ENCODE measurements at regions not wholly inside any gene's neighbourhood (a gene's known extent, or its start where the extent isn't known, plus 50 kb on each side); places are given as distances from the start of the nearest gene placed in this dataset.

DNA sequence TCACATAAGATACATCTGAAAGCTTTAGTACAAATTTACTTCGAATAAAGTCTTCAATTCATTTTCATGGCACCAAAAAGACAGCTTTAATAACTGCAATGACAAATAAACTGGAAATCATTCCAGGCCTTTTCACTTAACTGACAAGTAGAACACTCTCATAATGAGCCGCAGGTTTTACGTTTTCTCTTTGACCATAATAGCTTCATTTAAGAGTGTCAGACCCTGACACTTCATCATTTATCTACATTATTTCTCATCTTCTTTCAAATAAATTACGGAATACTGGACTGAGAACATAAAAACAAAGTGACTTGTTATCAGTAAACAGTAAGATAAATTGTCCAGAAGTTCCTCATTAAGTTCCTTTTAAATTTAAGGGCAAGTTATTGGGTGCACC lies 1252.9 kb upstream of the ACVR2A start:
- TF ChIP-seq EZH2 (IDR thresholded peaks at IDR 0.05; ENCODE audit: borderline replicate concordance, insufficient read depth, low read depth, low read length, poor library complexity, severe bottlenecking): no peak
- TF ChIP-seq, protein P1, sequence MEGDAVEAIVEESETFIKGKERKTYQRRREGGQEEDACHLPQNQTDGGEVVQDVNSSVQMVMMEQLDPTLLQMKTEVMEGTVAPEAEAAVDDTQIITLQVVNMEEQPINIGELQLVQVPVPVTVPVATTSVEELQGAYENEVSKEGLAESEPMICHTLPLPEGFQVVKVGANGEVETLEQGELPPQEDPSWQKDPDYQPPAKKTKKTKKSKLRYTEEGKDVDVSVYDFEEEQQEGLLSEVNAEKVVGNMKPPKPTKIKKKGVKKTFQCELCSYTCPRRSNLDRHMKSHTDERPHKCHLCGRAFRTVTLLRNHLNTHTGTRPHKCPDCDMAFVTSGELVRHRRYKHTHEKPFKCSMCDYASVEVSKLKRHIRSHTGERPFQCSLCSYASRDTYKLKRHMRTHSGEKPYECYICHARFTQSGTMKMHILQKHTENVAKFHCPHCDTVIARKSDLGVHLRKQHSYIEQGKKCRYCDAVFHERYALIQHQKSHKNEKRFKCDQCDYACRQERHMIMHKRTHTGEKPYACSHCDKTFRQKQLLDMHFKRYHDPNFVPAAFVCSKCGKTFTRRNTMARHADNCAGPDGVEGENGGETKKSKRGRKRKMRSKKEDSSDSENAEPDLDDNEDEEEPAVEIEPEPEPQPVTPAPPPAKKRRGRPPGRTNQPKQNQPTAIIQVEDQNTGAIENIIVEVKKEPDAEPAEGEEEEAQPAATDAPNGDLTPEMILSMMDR (IDR thresholded peaks at IDR 0.05): no peak
- Mint-ChIP-seq H3K4me3 (no peak overlapping the region), H3K27me3 (no peaks in the 10 kb centered on the region), H3K27ac (no peak overlapping the region), H3K4me1 (no peaks in the 10 kb centered on the region), H3K9me3 (ENCODE audit: insufficient read depth) (no peaks in the 10 kb centered on the region)
- H3K36me3 ChIP-seq (replicated peaks in 1 of 2; ENCODE audit: control extremely low read depth in 1 of 2, control insufficient read depth in 1 of 2, extremely low read depth in 1 of 2, insufficient read depth in 2 of 2, low read length in 1 of 2): no peaks in the 10 kb centered on the region
- POLR2A ChIA-PET: no interaction called here
- no peak for ATAC-seq (ENCODE audit: low read depth)
- no peak overlapping the region for H3K27ac ChIP-seq (ENCODE audit: low read length in 2 of 2)
- intact Hi-C loops (cut with micrococcal nuclease): no loop called here
- no peak for DNase-seq
- H3K4me1 ChIP-seq (ENCODE audit: control insufficient read depth in 2 of 2, insufficient read depth in 2 of 2, low read length in 2 of 2): no peaks in the 10 kb centered on the region
- no peak overlapping the region for H2AFZ ChIP-seq (ENCODE audit: insufficient read depth, low read depth, low read length, poor library complexity, severe bottlenecking)
- CTCF ChIA-PET: no interaction called here
- no peak overlapping the region for H3K4me2 ChIP-seq (replicated peaks; ENCODE audit: low read depth, low read length, poor library complexity, severe bottlenecking)
- no peak overlapping the region for H3K9ac ChIP-seq (ENCODE audit: low read length)
- no peaks in the 10 kb centered on the region for H3K27me3 ChIP-seq (replicated peaks in 1 of 4; ENCODE audit: control extremely low read depth in 1 of 4, control insufficient read depth in 3 of 4, insufficient read depth in 4 of 4, low read length in 3 of 4)
- H4K20me1 ChIP-seq (ENCODE audit: control insufficient read depth, insufficient read depth, low read length, poor library complexity, severe bottlenecking): no peaks in the 10 kb centered on the region
- H3K4me3 ChIP-seq (ENCODE audit: control extremely low read depth in 1 of 5, extremely low read depth in 1 of 5, insufficient read depth in 1 of 5, low read depth in 2 of 5, low read length in 4 of 5): no peak overlapping the region
- no peaks in the 10 kb centered on the region for H3K79me2 ChIP-seq (ENCODE audit: control insufficient read depth, insufficient read depth, low read length)
- H3K9me3 ChIP-seq (ENCODE audit: control extremely low read depth in 1 of 3, control insufficient read depth in 2 of 3, insufficient read depth in 1 of 3, low read length in 2 of 3): peaks cover 0 to 7% (median 3%) of the 10 kb centered on the region in 3 donors
- WGBS (ENCODE audit: insufficient coverage): 94% methylated on average over 3 of the region's 4 CpGs

DNA sequence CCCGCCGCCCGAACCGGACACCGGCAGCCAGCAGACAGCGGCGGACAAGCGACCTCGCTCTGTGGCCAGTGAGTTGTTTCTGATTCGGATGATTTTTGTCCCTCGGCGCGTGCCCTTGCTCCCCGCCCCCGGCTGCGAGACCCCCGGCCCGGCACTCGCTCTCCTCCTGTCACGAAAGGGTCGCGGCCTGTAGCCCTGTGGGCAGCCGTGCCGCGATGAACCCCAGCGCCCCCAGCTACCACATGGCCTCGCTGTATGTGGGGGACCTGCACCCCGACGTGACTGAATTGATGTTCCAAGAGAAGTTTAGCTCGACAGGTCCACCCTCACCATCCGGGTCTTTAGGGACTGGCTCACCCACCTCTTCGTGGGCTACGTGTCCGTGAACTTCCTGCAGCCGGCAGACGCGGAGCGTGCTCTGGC lies 1257.5 kb upstream of the ACVR2A start:
- Histone ChIP-seq H3K4me3 (ENCODE audit: control extremely low read depth in 1 of 5, extremely low read depth in 1 of 5, insufficient read depth in 1 of 5, low read depth in 2 of 5, low read length in 4 of 5) (no peak overlapping the region), H3K4me2 (replicated peaks; ENCODE audit: low read depth, low read length, poor library complexity, severe bottlenecking) (no peak overlapping the region), H3K27me3 (replicated peaks in 1 of 4; ENCODE audit: control extremely low read depth in 1 of 4, control insufficient read depth in 3 of 4, insufficient read depth in 4 of 4, low read length in 3 of 4) (no peaks in the 10 kb centered on the region), H2AFZ (ENCODE audit: insufficient read depth, low read depth, low read length, poor library complexity, severe bottlenecking) (no peak overlapping the region), H4K20me1 (ENCODE audit: control insufficient read depth, insufficient read depth, low read length, poor library complexity, severe bottlenecking) (no peaks in the 10 kb centered on the region), H3K27ac (ENCODE audit: low read length in 2 of 2) (no peak overlapping the region), H3K9ac (ENCODE audit: low read length) (no peak overlapping the region), H3K36me3 (replicated peaks in 1 of 2; ENCODE audit: control extremely low read depth in 1 of 2, control insufficient read depth in 1 of 2, extremely low read depth in 1 of 2, insufficient read depth in 2 of 2, low read length in 1 of 2) (no peaks in the 10 kb centered on the region), H3K79me2 (ENCODE audit: control insufficient read depth, insufficient read depth, low read length) (no peaks in the 10 kb centered on the region), H3K9me3 (ENCODE audit: control extremely low read depth in 1 of 3, control insufficient read depth in 2 of 3, insufficient read depth in 1 of 3, low read length in 2 of 3) (peaks cover 0 to 7% (median 1%) of the 10 kb centered on the region in 3 donors), H3K4me1 (ENCODE audit: control insufficient read depth in 2 of 2, insufficient read depth in 2 of 2, low read length in 2 of 2) (no peaks in the 10 kb centered on the region)
- CTCF ChIA-PET: no interaction called here
- WGBS (ENCODE audit: insufficient coverage): 98% methylated on average over 37 of the region's 38 CpGs
- no peak overlapping the region for H3K4me3 Mint-ChIP-seq
- no peaks in the 10 kb centered on the region for H3K27me3 Mint-ChIP-seq
- TF ChIP-seq, protein P1 (IDR thresholded peaks at IDR 0.05): no peak
- no peak for TF ChIP-seq EZH2 (IDR thresholded peaks at IDR 0.05; ENCODE audit: borderline replicate concordance, insufficient read depth, low read depth, low read length, poor library complexity, severe bottlenecking)
- no peak for ATAC-seq (ENCODE audit: low read depth)
- intact Hi-C loops (cut with micrococcal nuclease): no loop called here
- H3K27ac Mint-ChIP-seq: no peak overlapping the region
- no peaks in the 10 kb centered on the region for H3K9me3 Mint-ChIP-seq (ENCODE audit: insufficient read depth)
- DNase-seq: no peak
- POLR2A ChIA-PET: no interaction called here
- H3K4me1 Mint-ChIP-seq: no peaks in the 10 kb centered on the region
